HG03095 (cell line): ENCODE measurements at regions not wholly inside any gene's neighbourhood (a gene's known extent, or its start where the extent isn't known, plus 50 kb on each side); places are given as distances from the start of the nearest gene placed in this dataset.
"Not testable (repeated sequence)": the region's sequence is repeated elsewhere in the genome, so short reads cannot be mapped to it uniquely, and the experiment has no call there.

Experiments used
- ATAC-seq: cut with Tn5 transposase; IDR thresholded peaks from one replicate; pipeline ENCODE4 v1.9.1; 2021; ENCODE audit warnings: moderate library complexity; ENCODE audit not compliant: unreplicated experiment

- ATAC-seq: no peak
Observed at GRCh38 chr16:17759451-17760390, 289.0 kb upstream of the XYLT1 start.

GRCh38 chr16:17757808-17758207 lies 287.0 kb upstream of the XYLT1 start:
- ATAC-seq: no peak

GRCh38 chr16:17755158-17755557 lies 284.4 kb upstream of the XYLT1 start:
- no peak for ATAC-seq

GRCh38 chr16:17753434-17753833 lies 282.7 kb upstream of the XYLT1 start:
- no peak for ATAC-seq

GRCh38 chr16:17749706-17750105 lies 278.9 kb upstream of the XYLT1 start:
- no peak for ATAC-seq

- ATAC-seq: no peak
Observed at GRCh38 chr16:17748044-17748719, 277.4 kb upstream of the XYLT1 start.

- no peak for ATAC-seq
Observed at GRCh38 chr16:17747081-17747756, 276.5 kb upstream of the XYLT1 start.

GRCh38 chr16:17744921-17745572 lies 274.3 kb upstream of the XYLT1 start:
- no peak for ATAC-seq

- ATAC-seq: no peak
Observed at GRCh38 chr16:17743578-17743977, 272.8 kb upstream of the XYLT1 start.

GRCh38 chr16:17743158-17743557 lies 272.4 kb upstream of the XYLT1 start:
- ATAC-seq: no peak

- ATAC-seq: not testable (repeated sequence)
Observed at GRCh38 chr16:17735099-17735498, 264.3 kb upstream of the XYLT1 start.

GRCh38 chr16:17729820-17730219 lies 259.1 kb upstream of the XYLT1 start:
- no peak for ATAC-seq

GRCh38 chr16:17728196-17728595 lies 257.4 kb upstream of the XYLT1 start:
- no peak for ATAC-seq

- ATAC-seq: no peak
Observed at GRCh38 chr16:17724242-17724898, 253.6 kb upstream of the XYLT1 start.

GRCh38 chr16:17723531-17724134 lies 252.9 kb upstream of the XYLT1 start:
- ATAC-seq: no peak

GRCh38 chr16:17718495-17718894 lies 247.7 kb upstream of the XYLT1 start:
- ATAC-seq: no peak

GRCh38 chr16:17705847-17706246 lies 235.1 kb upstream of the XYLT1 start:
- ATAC-seq: no peak

- no peak for ATAC-seq
Observed at GRCh38 chr16:17696616-17697015, 225.9 kb upstream of the XYLT1 start.

- no peak for ATAC-seq
Observed at GRCh38 chr16:17692484-17692883, 221.7 kb upstream of the XYLT1 start.

GRCh38 chr16:17691899-17692176 lies 221.1 kb upstream of the XYLT1 start:
- ATAC-seq: no peak
